Dendritic cell treated with granulocyte-macrophage colony-stimulating factor and Interleukin-4, amounts not matched to agents 40 ng/mL and 50 ng/mL, for 4 days (primary cell): ENCODE measurements at regions not wholly inside any gene's neighbourhood (a gene's known extent, or its start where the extent isn't known, plus 50 kb on each side); places are given as distances from the start of the nearest gene placed in this dataset.

Experiments used
- H3K27ac Mint-ChIP-seq: one replicate; pipeline ENCODE4 v1.8.0; 2022; ENCODE audit warnings: mild to moderate bottlenecking, mixed read lengths
- H3K27me3 Mint-ChIP-seq: one replicate; pipeline ENCODE4 v1.8.0; 2022; ENCODE audit warnings: mild to moderate bottlenecking, mixed read lengths
- H3K36me3 Mint-ChIP-seq: one replicate; pipeline ENCODE4 v1.8.0; 2022; ENCODE audit warnings: low read depth, mixed read lengths
- H3K4me1 Mint-ChIP-seq: one replicate; pipeline ENCODE4 v1.8.0; 2022; ENCODE audit warnings: low read depth, mixed read lengths
- H3K4me3 Mint-ChIP-seq: one replicate; pipeline ENCODE4 v1.8.0; 2022; ENCODE audit warnings: mild to moderate bottlenecking, moderate library complexity, mixed read lengths
- H3K9me3 Mint-ChIP-seq: one replicate; pipeline ENCODE4 v1.8.0; 2022; ENCODE audit warnings: mixed read lengths
- intact Hi-C: fragments of 100-400 bp; cut with micrococcal nuclease; formaldehyde crosslinking; loops from one replicate; pipeline ENCODE4 v1.15.0; 2022

GRCh38 chr12:85352016-85352415, 72.0 kb downstream of the ALX1 start:
- intact Hi-C loops = no loop called here

GRCh38 chr12:85356596-85357385, 76.8 kb downstream of the ALX1 start:
- no peak overlapping the region for H3K27ac Mint-ChIP-seq
- no peaks in the 10 kb centered on the region for H3K4me1 Mint-ChIP-seq
- intact Hi-C loops = no loop called here
- H3K4me3 Mint-ChIP-seq = no peak overlapping the region
- H3K27me3 Mint-ChIP-seq = peaks cover 2% of the 10 kb centered on the region
- no peaks in the 10 kb centered on the region for H3K36me3 Mint-ChIP-seq
- H3K9me3 Mint-ChIP-seq = no peaks in the 10 kb centered on the region

More at GRCh38 chr12:85352016-85352415, 72.0 kb downstream of the ALX1 start:
- no peak overlapping the region for H3K27ac Mint-ChIP-seq
- H3K4me3 Mint-ChIP-seq = no peak overlapping the region
- no peaks in the 10 kb centered on the region for H3K36me3 Mint-ChIP-seq
- H3K4me1 Mint-ChIP-seq = no peaks in the 10 kb centered on the region
- peaks cover 2% of the 10 kb centered on the region for H3K27me3 Mint-ChIP-seq
- no peaks in the 10 kb centered on the region for H3K9me3 Mint-ChIP-seq

- no peak overlapping the region for H3K27ac Mint-ChIP-seq
Measured at GRCh38 chr12:85357609-85358008, 77.6 kb downstream of the ALX1 start.

DNA sequence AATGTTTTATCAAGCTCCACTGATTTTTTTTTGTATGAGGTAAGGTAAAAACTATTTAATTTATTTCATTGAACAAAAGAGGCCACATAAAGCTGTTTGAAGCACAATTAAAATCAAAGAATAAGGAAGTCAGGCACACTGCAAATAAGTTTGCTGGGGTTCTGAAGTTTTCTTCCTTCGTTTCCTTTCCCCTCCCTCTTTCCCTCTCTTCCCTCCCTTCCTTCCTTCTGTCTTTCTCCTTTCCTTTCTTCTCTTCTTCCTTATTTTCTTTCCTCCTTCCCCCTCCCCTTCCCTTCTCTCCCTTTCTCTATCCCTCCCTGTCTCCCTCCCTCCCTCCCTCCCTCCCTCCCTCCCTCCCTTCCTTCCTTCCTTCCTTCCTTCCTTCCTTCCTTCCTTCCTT, 78.7 kb downstream of the ALX1 start:
- Mint-ChIP-seq H3K4me3 (no peak overlapping the region), H3K27ac (no peak overlapping the region), H3K36me3 (no peaks in the 10 kb centered on the region), H3K4me1 (no peaks in the 10 kb centered on the region), H3K9me3 (no peaks in the 10 kb centered on the region), H3K27me3 (peaks cover 2% of the 10 kb centered on the region)
- intact Hi-C loops = no loop called here

More at GRCh38 chr12:85357609-85358008, 77.6 kb downstream of the ALX1 start:
- intact Hi-C loops = no loop called here
- Mint-ChIP-seq H3K27me3 (peaks cover 2% of the 10 kb centered on the region), H3K4me1 (no peaks in the 10 kb centered on the region), H3K4me3 (no peak overlapping the region), H3K9me3 (no peaks in the 10 kb centered on the region), H3K36me3 (no peaks in the 10 kb centered on the region)

DNA sequence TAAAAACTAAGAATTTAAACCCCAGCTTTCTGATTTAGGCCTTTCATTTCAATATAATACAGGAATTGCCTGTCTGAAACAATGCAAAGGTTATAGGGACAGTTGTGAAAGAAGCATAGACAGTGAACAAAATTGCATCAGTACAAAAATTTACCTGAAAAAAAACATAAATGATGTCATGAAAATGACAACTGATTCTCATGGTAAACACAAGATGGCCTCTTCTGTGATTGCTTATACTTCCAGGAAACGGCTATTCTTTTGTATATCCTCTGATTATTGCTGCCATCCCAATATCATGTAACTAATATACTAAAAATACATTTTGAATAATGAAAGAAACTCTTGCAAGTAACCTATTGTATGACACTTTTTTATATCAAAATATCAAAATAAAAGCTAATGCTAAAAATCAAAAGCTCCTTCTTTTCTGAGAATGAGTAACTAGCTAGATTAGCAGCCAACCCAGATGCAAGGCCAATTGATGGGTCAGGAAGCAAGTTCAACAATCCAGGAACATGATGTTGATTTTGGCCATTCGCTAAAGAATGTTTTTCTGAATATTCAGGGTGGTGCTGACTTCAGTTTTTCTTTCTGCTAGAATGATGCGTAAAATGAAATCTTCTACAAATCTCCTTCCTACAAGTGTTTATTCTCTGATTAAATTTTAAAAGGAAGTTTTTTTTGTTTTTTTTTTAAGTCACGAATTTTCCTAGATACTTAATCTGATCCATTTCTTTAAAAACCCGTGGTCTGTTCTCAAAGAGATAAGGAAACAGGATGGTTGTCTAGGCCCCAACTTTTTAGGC, 83.6 kb downstream of the ALX1 start:
- no peaks in the 10 kb centered on the region for H3K9me3 Mint-ChIP-seq
- H3K4me3 Mint-ChIP-seq = no peak overlapping the region
- intact Hi-C loops = no loop called here
- H3K27ac Mint-ChIP-seq = no peak overlapping the region
- H3K36me3 Mint-ChIP-seq = no peaks in the 10 kb centered on the region
- H3K4me1 Mint-ChIP-seq = no peaks in the 10 kb centered on the region
- H3K27me3 Mint-ChIP-seq = no peaks in the 10 kb centered on the region

- H3K9me3 Mint-ChIP-seq = no peaks in the 10 kb centered on the region
- H3K4me3 Mint-ChIP-seq = no peak overlapping the region
- intact Hi-C loops = no loop called here
- no peaks in the 10 kb centered on the region for H3K27me3 Mint-ChIP-seq
- no peaks in the 10 kb centered on the region for H3K36me3 Mint-ChIP-seq
- H3K4me1 Mint-ChIP-seq = no peaks in the 10 kb centered on the region
- no peak overlapping the region for H3K27ac Mint-ChIP-seq
Measured at GRCh38 chr12:85367936-85368335, 87.9 kb downstream of the ALX1 start.

DNA sequence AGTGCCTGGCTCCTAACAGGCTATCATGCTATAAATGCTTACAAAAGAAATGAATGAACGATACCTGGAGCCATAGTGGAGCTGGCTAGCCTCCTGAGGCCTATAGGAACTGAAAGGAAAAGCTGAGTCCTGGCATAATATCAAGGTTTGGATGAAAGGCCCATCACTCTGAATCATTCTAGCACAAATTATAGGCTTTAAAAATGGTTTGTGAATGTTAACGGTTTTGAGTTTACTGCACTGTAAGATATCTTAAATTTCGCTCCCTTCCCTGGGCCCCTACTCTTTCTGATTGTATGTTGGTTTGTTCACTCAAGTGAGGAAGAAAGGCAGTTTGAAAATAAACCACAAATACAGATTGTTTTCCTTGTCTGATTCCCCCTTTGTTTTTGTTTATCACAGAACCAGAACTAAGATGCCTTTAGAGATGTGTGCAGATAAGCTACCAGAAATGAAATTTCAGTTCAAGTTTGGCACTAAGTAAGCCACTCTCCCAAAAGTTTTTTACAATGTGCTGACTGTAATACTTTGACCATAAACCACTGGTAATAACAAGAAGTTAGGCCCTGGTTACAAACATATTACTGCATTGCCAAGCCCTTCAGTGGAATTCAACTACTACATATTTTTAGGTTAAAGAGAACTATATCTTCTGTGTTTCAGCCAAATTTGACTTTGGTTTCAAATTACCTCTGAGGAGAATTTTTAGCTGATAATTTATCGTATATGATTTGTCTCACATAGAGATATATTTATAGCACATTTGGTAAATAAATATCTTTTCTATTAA, 89.5 kb downstream of the ALX1 start:
- H3K9me3 Mint-ChIP-seq = no peaks in the 10 kb centered on the region
- H3K4me1 Mint-ChIP-seq = no peaks in the 10 kb centered on the region
- no peak overlapping the region for H3K4me3 Mint-ChIP-seq
- no peaks in the 10 kb centered on the region for H3K27me3 Mint-ChIP-seq
- no peak overlapping the region for H3K27ac Mint-ChIP-seq
- H3K36me3 Mint-ChIP-seq = no peaks in the 10 kb centered on the region
- intact Hi-C loops = no loop called here

GRCh38 chr12:85373045-85373444, 93.0 kb downstream of the ALX1 start:
- Mint-ChIP-seq H3K36me3 (no peaks in the 10 kb centered on the region), H3K4me3 (no peak overlapping the region), H3K27ac (no peak overlapping the region), H3K9me3 (no peaks in the 10 kb centered on the region), H3K4me1 (no peaks in the 10 kb centered on the region), H3K27me3 (no peaks in the 10 kb centered on the region)
- intact Hi-C loops = no loop called here

GRCh38 chr12:85374981-85375380, 95.0 kb downstream of the ALX1 start:
- Mint-ChIP-seq H3K9me3 (no peaks in the 10 kb centered on the region), H3K4me3 (no peak overlapping the region), H3K4me1 (no peaks in the 10 kb centered on the region), H3K27ac (no peak overlapping the region), H3K27me3 (no peaks in the 10 kb centered on the region), H3K36me3 (no peaks in the 10 kb centered on the region)
- intact Hi-C loops = no loop called here

DNA sequence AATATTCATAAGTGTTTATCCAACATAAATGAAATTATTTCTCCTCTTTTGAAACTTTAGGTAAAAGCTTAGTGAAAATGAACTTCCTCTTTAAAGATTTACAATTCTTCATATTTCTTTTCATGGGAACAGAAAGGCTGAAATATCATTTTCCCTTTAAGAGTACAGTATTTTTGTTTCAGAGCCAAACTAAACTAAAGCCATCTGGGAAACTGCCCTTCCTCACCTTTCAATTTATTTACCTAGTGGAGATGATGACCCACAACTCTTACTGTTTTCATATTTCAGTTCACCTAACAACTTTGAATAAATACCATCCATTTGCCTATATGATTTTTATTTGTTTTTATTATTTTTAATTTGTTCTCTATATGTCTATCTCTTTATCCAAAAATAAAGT, 105.4 kb downstream of the ALX1 start:
- H3K36me3 Mint-ChIP-seq = no peaks in the 10 kb centered on the region
- no peaks in the 10 kb centered on the region for H3K4me1 Mint-ChIP-seq
- H3K27me3 Mint-ChIP-seq = no peaks in the 10 kb centered on the region

DNA sequence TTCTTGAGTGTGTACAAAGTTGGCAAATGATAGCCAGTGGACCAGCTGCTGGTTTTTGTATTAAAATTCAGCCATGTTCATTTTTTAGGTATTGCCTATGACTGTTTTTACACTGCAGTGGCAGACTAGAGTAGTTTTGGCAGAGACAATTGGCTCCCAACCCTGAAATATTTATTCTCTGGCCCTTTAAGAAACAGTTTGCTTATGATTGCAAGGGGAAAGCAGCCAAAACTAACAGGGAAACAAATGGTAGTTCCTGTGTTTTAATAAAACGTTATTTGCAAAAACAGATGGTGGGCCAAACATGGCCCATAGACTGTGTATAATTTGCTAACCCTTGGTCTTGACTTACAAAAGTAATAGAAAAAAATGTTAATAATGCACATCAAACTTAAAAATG, 110.2 kb downstream of the ALX1 start:
- Mint-ChIP-seq H3K4me1 (no peaks in the 10 kb centered on the region), H3K27ac (no peak overlapping the region), H3K36me3 (no peaks in the 10 kb centered on the region), H3K27me3 (no peaks in the 10 kb centered on the region), H3K9me3 (no peaks in the 10 kb centered on the region), H3K4me3 (no peak overlapping the region)
- intact Hi-C loops = no loop called here

More for the DNA sequence above, 105.4 kb downstream of the ALX1 start:
- intact Hi-C loops = no loop called here
- Mint-ChIP-seq H3K9me3 (no peaks in the 10 kb centered on the region), H3K27ac (no peak overlapping the region), H3K4me3 (no peak overlapping the region)

- Mint-ChIP-seq H3K27ac (no peak overlapping the region), H3K4me3 (no peak overlapping the region), H3K9me3 (no peaks in the 10 kb centered on the region), H3K36me3 (no peaks in the 10 kb centered on the region), H3K4me1 (no peaks in the 10 kb centered on the region), H3K27me3 (no peaks in the 10 kb centered on the region)
- intact Hi-C loops = no loop called here
Measured at GRCh38 chr12:85392508-85392907, 112.5 kb downstream of the ALX1 start.

DNA sequence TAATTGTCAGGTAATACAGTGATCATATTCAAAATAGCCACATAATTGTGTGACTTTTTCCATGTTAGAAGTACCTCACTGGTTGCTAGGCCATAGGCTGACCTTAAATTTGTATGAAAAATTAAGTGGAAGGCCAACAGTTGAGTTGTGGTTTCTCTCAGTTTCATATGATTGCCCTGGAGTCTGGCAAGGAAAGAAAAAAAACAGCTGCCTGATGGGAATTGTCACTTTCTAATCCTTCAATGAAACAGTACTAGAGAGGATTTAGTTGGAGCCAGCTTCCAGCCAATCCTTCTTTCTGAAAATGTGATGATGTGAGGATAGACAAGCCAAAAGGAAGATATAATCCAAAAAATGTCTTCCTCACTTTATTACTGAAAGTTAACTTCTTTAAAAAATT, 113.6 kb downstream of the ALX1 start:
- no peaks in the 10 kb centered on the region for H3K36me3 Mint-ChIP-seq
- H3K9me3 Mint-ChIP-seq = no peaks in the 10 kb centered on the region
- no peaks in the 10 kb centered on the region for H3K27me3 Mint-ChIP-seq
- H3K4me3 Mint-ChIP-seq = no peak overlapping the region
- H3K27ac Mint-ChIP-seq = no peak overlapping the region
- intact Hi-C loops = no loop called here
- H3K4me1 Mint-ChIP-seq = no peaks in the 10 kb centered on the region

DNA sequence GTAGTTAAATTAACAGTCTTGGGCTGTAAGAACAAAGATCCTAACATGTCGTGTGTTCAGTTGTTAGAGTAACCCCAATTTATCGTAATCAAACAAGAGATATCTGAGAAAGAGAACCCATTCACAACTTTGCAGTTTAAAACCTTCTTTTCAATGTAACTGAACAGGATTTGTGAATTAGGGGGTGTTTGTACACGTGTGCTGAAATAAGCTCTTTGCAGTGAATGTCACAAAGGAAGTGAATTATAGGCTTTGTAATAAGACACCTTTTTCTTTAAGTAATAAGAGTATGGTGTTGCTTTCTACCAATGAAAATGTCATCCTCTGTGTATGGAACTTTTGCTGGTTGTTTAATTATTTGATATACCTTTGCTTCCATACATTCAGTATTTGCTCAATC, 114.0 kb downstream of the ALX1 start:
- Mint-ChIP-seq H3K4me3 (no peak overlapping the region), H3K9me3 (no peaks in the 10 kb centered on the region), H3K4me1 (no peaks in the 10 kb centered on the region), H3K27ac (no peak overlapping the region), H3K27me3 (no peaks in the 10 kb centered on the region), H3K36me3 (no peaks in the 10 kb centered on the region)
- intact Hi-C loops = no loop called here
